ENCODE measurements at regions not wholly inside any gene's neighbourhood (a gene's known extent, or its start where the extent isn't known, plus 50 kb on each side); places are given as distances from the start of the nearest gene placed in this dataset.

- DNase-seq (ENCODE audit: low spot score in 2 of 2, unreplicated experiment in 2 of 2): no peak
- Mint-ChIP-seq H3K27ac (no peak overlapping the region), H3K36me3 (no peaks in the 10 kb centered on the region), H3K4me3 (no peak overlapping the region), H3K4me1 (peaks cover 18% of the 10 kb centered on the region), H3K27me3 (ENCODE audit: low read depth) (no peaks in the 10 kb centered on the region), H3K9me3 (no peaks in the 10 kb centered on the region)
- no peak for TF ChIP-seq CTCF (IDR thresholded peaks at IDR 0.05; ENCODE audit: unreplicated experiment)
Measured at GRCh38 chr18:45330170-45330594, 285.1 kb upstream of the SLC14A2 start.

- H3K4me1 Mint-ChIP-seq: peaks cover 24% of the 10 kb centered on the region
- no peak for TF ChIP-seq CTCF (IDR thresholded peaks at IDR 0.05; ENCODE audit: unreplicated experiment)
- H3K36me3 Mint-ChIP-seq: no peaks in the 10 kb centered on the region
- DNase-seq (ENCODE audit: low spot score in 2 of 2, unreplicated experiment in 2 of 2): no peak
- peak overlapping the region; percentile 40 for H3K27ac Mint-ChIP-seq
- no peak overlapping the region for H3K4me3 Mint-ChIP-seq
- H3K9me3 Mint-ChIP-seq: no peaks in the 10 kb centered on the region
- H3K27me3 Mint-ChIP-seq (ENCODE audit: low read depth): no peaks in the 10 kb centered on the region
Measured at GRCh38 chr18:45332871-45333270, 282.4 kb upstream of the SLC14A2 start.

GRCh38 chr18:45334191-45334590, 281.1 kb upstream of the SLC14A2 start:
- TF ChIP-seq CTCF (IDR thresholded peaks at IDR 0.05; ENCODE audit: unreplicated experiment): no peak
- Mint-ChIP-seq H3K27ac (no peak overlapping the region), H3K4me1 (peaks cover 17% of the 10 kb centered on the region), H3K36me3 (no peaks in the 10 kb centered on the region), H3K4me3 (no peak overlapping the region), H3K27me3 (ENCODE audit: low read depth) (no peaks in the 10 kb centered on the region), H3K9me3 (no peaks in the 10 kb centered on the region)
- DNase-seq (ENCODE audit: low spot score in 2 of 2, unreplicated experiment in 2 of 2): no peak

GRCh38 chr18:45335282-45336043, 279.8 kb upstream of the SLC14A2 start:
- peaks cover 16% of the 10 kb centered on the region for H3K4me1 Mint-ChIP-seq
- no peaks in the 10 kb centered on the region for H3K9me3 Mint-ChIP-seq
- DNase-seq (ENCODE audit: low spot score in 2 of 2, unreplicated experiment in 2 of 2): no peak

GRCh38 chr18:45336448-45336847, 278.8 kb upstream of the SLC14A2 start:
- Mint-ChIP-seq H3K4me3 (no peak overlapping the region), H3K27me3 (ENCODE audit: low read depth) (no peaks in the 10 kb centered on the region), H3K4me1 (peaks cover 16% of the 10 kb centered on the region), H3K27ac (no peak overlapping the region), H3K9me3 (no peaks in the 10 kb centered on the region), H3K36me3 (no peaks in the 10 kb centered on the region)
- DNase-seq (ENCODE audit: low spot score in 2 of 2, unreplicated experiment in 2 of 2): no peak
- no peak for TF ChIP-seq CTCF (IDR thresholded peaks at IDR 0.05; ENCODE audit: unreplicated experiment)

More at GRCh38 chr18:45335282-45336043, 279.8 kb upstream of the SLC14A2 start:
- Mint-ChIP-seq H3K27ac (no peak overlapping the region), H3K27me3 (ENCODE audit: low read depth) (no peaks in the 10 kb centered on the region), H3K4me3 (no peak overlapping the region), H3K36me3 (no peaks in the 10 kb centered on the region)
- no peak for TF ChIP-seq CTCF (IDR thresholded peaks at IDR 0.05; ENCODE audit: unreplicated experiment)

Data from mesothelial cell of epicardium (in vitro differentiated cells).